ENCODE measurements at regions not wholly inside any gene's neighbourhood (a gene's known extent, or its start where the extent isn't known, plus 50 kb on each side); places are given as distances from the start of the nearest gene placed in this dataset.

DNA sequence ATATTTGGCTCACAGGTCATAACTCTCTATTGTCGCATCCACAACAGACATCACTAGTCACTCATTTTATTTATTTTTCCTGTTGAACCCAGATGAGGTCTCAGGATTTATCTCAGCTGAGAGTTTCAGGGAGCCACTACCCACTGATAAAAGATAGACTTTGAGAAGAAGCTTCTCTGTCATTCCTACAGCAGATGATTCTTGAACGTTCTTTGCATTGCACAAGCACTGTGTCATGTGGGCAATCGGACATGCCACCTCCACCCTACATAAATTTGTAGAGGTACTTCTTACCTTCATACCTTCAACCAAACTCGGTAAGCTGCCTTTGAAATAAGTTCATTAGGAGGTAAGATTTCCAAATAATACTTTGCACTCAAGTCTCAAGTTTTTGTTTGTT lies 627.9 kb upstream of the TBX3 start:
- H3K27ac ChIP-seq (ENCODE audit: low read depth, low read length, poor library complexity, severe bottlenecking): no peak overlapping the region
- H3K4me1 ChIP-seq (ENCODE audit: insufficient read depth, low read length, severe bottlenecking): no peaks in the 10 kb centered on the region
- no peaks in the 10 kb centered on the region for H3K9me2 ChIP-seq (ENCODE audit: low read depth, low read length)
- H4K20me1 ChIP-seq (ENCODE audit: insufficient read depth, low read length): no peaks in the 10 kb centered on the region
- H3K27me3 ChIP-seq (ENCODE audit: insufficient read depth, low read length): no peaks in the 10 kb centered on the region
- no peak for TF ChIP-seq EZH2 (IDR thresholded peaks at IDR 0.05; ENCODE audit: borderline replicate concordance, low read length)
- TF ChIP-seq, protein P1, sequence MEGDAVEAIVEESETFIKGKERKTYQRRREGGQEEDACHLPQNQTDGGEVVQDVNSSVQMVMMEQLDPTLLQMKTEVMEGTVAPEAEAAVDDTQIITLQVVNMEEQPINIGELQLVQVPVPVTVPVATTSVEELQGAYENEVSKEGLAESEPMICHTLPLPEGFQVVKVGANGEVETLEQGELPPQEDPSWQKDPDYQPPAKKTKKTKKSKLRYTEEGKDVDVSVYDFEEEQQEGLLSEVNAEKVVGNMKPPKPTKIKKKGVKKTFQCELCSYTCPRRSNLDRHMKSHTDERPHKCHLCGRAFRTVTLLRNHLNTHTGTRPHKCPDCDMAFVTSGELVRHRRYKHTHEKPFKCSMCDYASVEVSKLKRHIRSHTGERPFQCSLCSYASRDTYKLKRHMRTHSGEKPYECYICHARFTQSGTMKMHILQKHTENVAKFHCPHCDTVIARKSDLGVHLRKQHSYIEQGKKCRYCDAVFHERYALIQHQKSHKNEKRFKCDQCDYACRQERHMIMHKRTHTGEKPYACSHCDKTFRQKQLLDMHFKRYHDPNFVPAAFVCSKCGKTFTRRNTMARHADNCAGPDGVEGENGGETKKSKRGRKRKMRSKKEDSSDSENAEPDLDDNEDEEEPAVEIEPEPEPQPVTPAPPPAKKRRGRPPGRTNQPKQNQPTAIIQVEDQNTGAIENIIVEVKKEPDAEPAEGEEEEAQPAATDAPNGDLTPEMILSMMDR (IDR thresholded peaks at IDR 0.05; ENCODE audit: low read length): no peak
- H3K79me2 ChIP-seq (ENCODE audit: insufficient read depth, low read length): no peaks in the 10 kb centered on the region
- no peak overlapping the region for H2AFZ ChIP-seq (ENCODE audit: low read length)
- no peaks in the 10 kb centered on the region for H3F3A ChIP-seq (ENCODE audit: insufficient read depth, low read length)
- H3K9me3 ChIP-seq (ENCODE audit: low read length): no peaks in the 10 kb centered on the region
- no peak overlapping the region for H3K4me2 ChIP-seq (ENCODE audit: low read length)
- H3K36me3 ChIP-seq (ENCODE audit: insufficient read depth, low read length): no peaks in the 10 kb centered on the region
- H3K9ac ChIP-seq (ENCODE audit: low read length): no peak overlapping the region
- no peak overlapping the region for H3K4me3 ChIP-seq (ENCODE audit: low read depth, low read length, poor library complexity, severe bottlenecking)

DNA sequence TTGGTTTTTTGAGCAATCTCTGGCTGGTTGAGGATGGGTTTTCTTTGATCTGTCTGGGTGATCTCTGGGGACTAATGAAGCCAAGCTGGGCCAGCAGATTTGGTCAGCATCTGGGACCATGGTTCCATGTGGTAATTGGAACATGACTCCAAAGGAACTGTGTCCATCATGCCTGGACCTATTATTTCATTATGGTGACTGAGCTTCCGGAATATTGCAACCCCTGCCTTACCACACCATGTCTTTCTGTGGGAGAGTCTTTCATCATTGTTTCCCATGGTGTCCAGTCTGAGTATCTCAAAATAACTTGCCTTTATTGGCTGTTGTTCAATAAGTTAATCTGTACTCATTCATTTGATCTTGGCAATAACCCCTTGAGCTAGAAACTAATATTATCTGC lies 624.9 kb upstream of the TBX3 start:
- Histone ChIP-seq H3F3A (ENCODE audit: insufficient read depth, low read length) (no peaks in the 10 kb centered on the region), H3K36me3 (ENCODE audit: insufficient read depth, low read length) (no peaks in the 10 kb centered on the region), H3K27me3 (ENCODE audit: insufficient read depth, low read length) (0 out of 2 replicates have a peak, but pooled peaks cover 4% of the 10 kb centered on the region), H4K20me1 (ENCODE audit: insufficient read depth, low read length) (no peaks in the 10 kb centered on the region), H3K9ac (ENCODE audit: low read length) (no peak overlapping the region), H3K79me2 (ENCODE audit: insufficient read depth, low read length) (no peaks in the 10 kb centered on the region), H3K27ac (ENCODE audit: low read depth, low read length, poor library complexity, severe bottlenecking) (no peak overlapping the region), H3K9me3 (ENCODE audit: low read length) (no peaks in the 10 kb centered on the region), H3K9me2 (ENCODE audit: low read depth, low read length) (no peaks in the 10 kb centered on the region), H2AFZ (ENCODE audit: low read length) (no peak overlapping the region), H3K4me3 (ENCODE audit: low read depth, low read length, poor library complexity, severe bottlenecking) (no peak overlapping the region), H3K4me2 (ENCODE audit: low read length) (no peak overlapping the region), H3K4me1 (ENCODE audit: insufficient read depth, low read length, severe bottlenecking) (no peaks in the 10 kb centered on the region)
- TF ChIP-seq EZH2 (IDR thresholded peaks at IDR 0.05; ENCODE audit: borderline replicate concordance, low read length): no peak
- TF ChIP-seq, protein P1 (IDR thresholded peaks at IDR 0.05; ENCODE audit: low read length): no peak

DNA sequence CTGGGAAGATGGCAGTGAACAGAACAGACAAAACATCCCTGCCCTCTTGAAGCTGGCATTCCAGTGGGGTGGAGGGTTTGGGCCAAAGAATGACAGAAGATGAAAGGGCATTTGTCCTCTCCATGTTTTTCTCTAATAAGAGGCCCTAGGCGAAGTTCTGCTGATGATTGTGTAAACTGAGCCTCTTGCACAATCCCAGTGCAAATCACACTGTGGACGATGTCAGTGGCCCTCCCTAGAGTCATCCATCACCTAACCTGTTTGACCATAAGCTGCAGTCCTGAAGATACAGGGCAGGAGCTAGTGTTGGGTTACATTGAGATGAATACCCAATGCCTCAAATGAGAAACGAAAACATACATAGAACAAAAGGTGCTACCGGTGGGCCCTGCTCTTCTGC lies 622.4 kb upstream of the TBX3 start:
- no peaks in the 10 kb centered on the region for H3K79me2 ChIP-seq (ENCODE audit: insufficient read depth, low read length)
- H3K27ac ChIP-seq (ENCODE audit: low read depth, low read length, poor library complexity, severe bottlenecking): no peak overlapping the region
- no peaks in the 10 kb centered on the region for H3F3A ChIP-seq (ENCODE audit: insufficient read depth, low read length)
- H3K4me2 ChIP-seq (ENCODE audit: low read length): no peak overlapping the region
- no peaks in the 10 kb centered on the region for H3K4me1 ChIP-seq (ENCODE audit: insufficient read depth, low read length, severe bottlenecking)
- no peaks in the 10 kb centered on the region for H3K36me3 ChIP-seq (ENCODE audit: insufficient read depth, low read length)
- H4K20me1 ChIP-seq (ENCODE audit: insufficient read depth, low read length): no peaks in the 10 kb centered on the region
- H3K9ac ChIP-seq (ENCODE audit: low read length): no peak overlapping the region
- H3K4me3 ChIP-seq (ENCODE audit: low read depth, low read length, poor library complexity, severe bottlenecking): no peak overlapping the region
- no peak overlapping the region for H2AFZ ChIP-seq (ENCODE audit: low read length)
- TF ChIP-seq, protein P1 (IDR thresholded peaks at IDR 0.05; ENCODE audit: low read length): no peak
- no peak for TF ChIP-seq EZH2 (IDR thresholded peaks at IDR 0.05; ENCODE audit: borderline replicate concordance, low read length)
- no peaks in the 10 kb centered on the region for H3K9me2 ChIP-seq (ENCODE audit: low read depth, low read length)
- no peaks in the 10 kb centered on the region for H3K9me3 ChIP-seq (ENCODE audit: low read length)
- 0 out of 2 replicates have a peak, but pooled peaks cover 4% of the 10 kb centered on the region for H3K27me3 ChIP-seq (ENCODE audit: insufficient read depth, low read length)

Data from OCI-LY1 (cell line).